ENCODE measurements at regions not wholly inside any gene's neighbourhood (a gene's known extent, or its start where the extent isn't known, plus 50 kb on each side); places are given as distances from the start of the nearest gene placed in this dataset.

- no peaks in the 10 kb centered on the region for H3K4me1 ChIP-seq (ENCODE audit: control extremely low read depth in 1 of 4, control insufficient read depth in 4 of 4, insufficient read depth in 4 of 4, low read length in 3 of 4)
- POLR2A ChIA-PET = interaction anchor here (0.6 kb wide), 1 partner anchor 33 kb away, joined by 3 read pairs; no protein-coding TSS in a partner anchor
- DNase-seq = no peak
- no peak overlapping the region for H3K27ac ChIP-seq (ENCODE audit: insufficient read depth in 1 of 2, low read depth in 1 of 2, low read length in 2 of 2, poor library complexity in 1 of 2, severe bottlenecking in 2 of 2)
- no peaks in the 10 kb centered on the region for H3K9me3 ChIP-seq (ENCODE audit: control extremely low read depth in 1 of 5, control insufficient read depth in 4 of 5, insufficient read depth in 2 of 5, low read depth in 1 of 5, low read length in 4 of 5)
- H3K36me3 ChIP-seq (ENCODE audit: control insufficient read depth in 4 of 4, insufficient read depth in 4 of 4, low read length in 3 of 4) = no peaks in the 10 kb centered on the region
- WGBS (ENCODE audit: insufficient coverage) = 94% methylated on average over 10 of the region's 13 CpGs
- CTCF ChIA-PET = interaction anchor here (1.0 kb wide), 1 partner anchor 10 kb away, joined by 3 read pairs; no protein-coding TSS in a partner anchor
- H3K4me3 ChIP-seq (ENCODE audit: control insufficient read depth in 1 of 7, extremely low read depth in 1 of 7, insufficient read depth in 4 of 7, low read depth in 2 of 7, low read length in 6 of 7) = no peak overlapping the region
- no peaks in the 10 kb centered on the region for H3K27me3 ChIP-seq (replicated peaks in 2 of 5; ENCODE audit: control insufficient read depth in 4 of 5, insufficient read depth in 5 of 5, low read length in 4 of 5)
Measured at GRCh38 chr2:129709001-129709955, 270.2 kb upstream of the RAB6C start.

GRCh38 chr2:129709956-129710598 lies 269.4 kb upstream of the RAB6C start:
- H3K9me3 ChIP-seq (ENCODE audit: control extremely low read depth in 1 of 5, control insufficient read depth in 4 of 5, insufficient read depth in 2 of 5, low read depth in 1 of 5, low read length in 4 of 5) = no peaks in the 10 kb centered on the region
- no peaks in the 10 kb centered on the region for H3K4me1 ChIP-seq (ENCODE audit: control extremely low read depth in 1 of 4, control insufficient read depth in 4 of 4, insufficient read depth in 4 of 4, low read length in 3 of 4)
- H3K27me3 ChIP-seq (replicated peaks in 2 of 5; ENCODE audit: control insufficient read depth in 4 of 5, insufficient read depth in 5 of 5, low read length in 4 of 5) = no peaks in the 10 kb centered on the region
- H3K36me3 ChIP-seq (ENCODE audit: control insufficient read depth in 4 of 4, insufficient read depth in 4 of 4, low read length in 3 of 4) = no peaks in the 10 kb centered on the region
- ChIA-PET CTCF (no interaction called here), POLR2A (no interaction called here)
- 96% methylated on average over 14 of the region's 16 CpGs for WGBS (ENCODE audit: insufficient coverage)
- DNase-seq = no peak
- no peak overlapping the region for H3K27ac ChIP-seq (ENCODE audit: insufficient read depth in 1 of 2, low read depth in 1 of 2, low read length in 2 of 2, poor library complexity in 1 of 2, severe bottlenecking in 2 of 2)
- no peak overlapping the region for H3K4me3 ChIP-seq (ENCODE audit: control insufficient read depth in 1 of 7, extremely low read depth in 1 of 7, insufficient read depth in 4 of 7, low read depth in 2 of 7, low read length in 6 of 7)

GRCh38 chr2:129710670-129711495 lies 268.6 kb upstream of the RAB6C start:
- 93% methylated on average over 30 of the region's 32 CpGs for WGBS (ENCODE audit: insufficient coverage)
- CTCF ChIA-PET = no interaction called here

GRCh38 chr2:129711816-129712675 lies 267.4 kb upstream of the RAB6C start:
- Histone ChIP-seq H3K4me1 (ENCODE audit: control extremely low read depth in 1 of 4, control insufficient read depth in 4 of 4, insufficient read depth in 4 of 4, low read length in 3 of 4) (no peaks in the 10 kb centered on the region), H3K9me3 (ENCODE audit: control extremely low read depth in 1 of 5, control insufficient read depth in 4 of 5, insufficient read depth in 2 of 5, low read depth in 1 of 5, low read length in 4 of 5) (no peaks in the 10 kb centered on the region), H3K4me3 (ENCODE audit: control insufficient read depth in 1 of 7, extremely low read depth in 1 of 7, insufficient read depth in 4 of 7, low read depth in 2 of 7, low read length in 6 of 7) (no peak overlapping the region), H3K27me3 (replicated peaks in 2 of 5; ENCODE audit: control insufficient read depth in 4 of 5, insufficient read depth in 5 of 5, low read length in 4 of 5) (peaks cover 0 to 2% (median 0%) of the 10 kb centered on the region in 5 experiments), H3K27ac (ENCODE audit: insufficient read depth in 1 of 2, low read depth in 1 of 2, low read length in 2 of 2, poor library complexity in 1 of 2, severe bottlenecking in 2 of 2) (no peak overlapping the region), H3K36me3 (ENCODE audit: control insufficient read depth in 4 of 4, insufficient read depth in 4 of 4, low read length in 3 of 4) (no peaks in the 10 kb centered on the region)
- ChIA-PET POLR2A (no interaction called here), CTCF (no interaction called here)
- no peak for DNase-seq
- whole genome bisulfite sequencing (ENCODE audit: insufficient coverage) = 100% methylated on average over 4 of the region's 7 CpGs

More at GRCh38 chr2:129710670-129711495, 268.6 kb upstream of the RAB6C start:
- peaks cover 0 to 1% (median 0%) of the 10 kb centered on the region in 5 experiments for H3K27me3 ChIP-seq (replicated peaks in 2 of 5; ENCODE audit: control insufficient read depth in 4 of 5, insufficient read depth in 5 of 5, low read length in 4 of 5)
- no peak overlapping the region for H3K27ac ChIP-seq (ENCODE audit: insufficient read depth in 1 of 2, low read depth in 1 of 2, low read length in 2 of 2, poor library complexity in 1 of 2, severe bottlenecking in 2 of 2)
- POLR2A ChIA-PET = no interaction called here
- H3K4me3 ChIP-seq (ENCODE audit: control insufficient read depth in 1 of 7, extremely low read depth in 1 of 7, insufficient read depth in 4 of 7, low read depth in 2 of 7, low read length in 6 of 7) = no peak overlapping the region
- H3K4me1 ChIP-seq (ENCODE audit: control extremely low read depth in 1 of 4, control insufficient read depth in 4 of 4, insufficient read depth in 4 of 4, low read length in 3 of 4) = no peaks in the 10 kb centered on the region
- no peaks in the 10 kb centered on the region for H3K36me3 ChIP-seq (ENCODE audit: control insufficient read depth in 4 of 4, insufficient read depth in 4 of 4, low read length in 3 of 4)
- no peaks in the 10 kb centered on the region for H3K9me3 ChIP-seq (ENCODE audit: control extremely low read depth in 1 of 5, control insufficient read depth in 4 of 5, insufficient read depth in 2 of 5, low read depth in 1 of 5, low read length in 4 of 5)
- DNase-seq = no peak

- Histone ChIP-seq H3K9me3 (ENCODE audit: control extremely low read depth in 1 of 5, control insufficient read depth in 4 of 5, insufficient read depth in 2 of 5, low read depth in 1 of 5, low read length in 4 of 5) (no peaks in the 10 kb centered on the region), H3K4me1 (ENCODE audit: control extremely low read depth in 1 of 4, control insufficient read depth in 4 of 4, insufficient read depth in 4 of 4, low read length in 3 of 4) (no peaks in the 10 kb centered on the region), H3K27me3 (replicated peaks in 2 of 5; ENCODE audit: control insufficient read depth in 4 of 5, insufficient read depth in 5 of 5, low read length in 4 of 5) (peaks cover 0 to 2% (median 0%) of the 10 kb centered on the region in 5 experiments), H3K27ac (ENCODE audit: insufficient read depth in 1 of 2, low read depth in 1 of 2, low read length in 2 of 2, poor library complexity in 1 of 2, severe bottlenecking in 2 of 2) (no peak overlapping the region), H3K4me3 (ENCODE audit: control insufficient read depth in 1 of 7, extremely low read depth in 1 of 7, insufficient read depth in 4 of 7, low read depth in 2 of 7, low read length in 6 of 7) (no peak overlapping the region), H3K36me3 (ENCODE audit: control insufficient read depth in 4 of 4, insufficient read depth in 4 of 4, low read length in 3 of 4) (no peaks in the 10 kb centered on the region)
- POLR2A ChIA-PET = interaction anchor here (0.6 kb wide), 1 partner anchor 1280 kb away, joined by 5 read pairs; no protein-coding TSS in a partner anchor
- 98% methylated on average over 7 of the region's 7 CpGs for WGBS (ENCODE audit: insufficient coverage)
- DNase-seq = no peak
- CTCF ChIA-PET = no interaction called here
Measured at GRCh38 chr2:129712676-129712985, 266.8 kb upstream of the RAB6C start.

GRCh38 chr2:129713337-129713736 lies 266.1 kb upstream of the RAB6C start:
- WGBS (ENCODE audit: insufficient coverage) = 97% methylated on average over 9 of the region's 9 CpGs
- no peak overlapping the region for H3K4me3 ChIP-seq (ENCODE audit: control insufficient read depth in 1 of 7, extremely low read depth in 1 of 7, insufficient read depth in 4 of 7, low read depth in 2 of 7, low read length in 6 of 7)
- no peaks in the 10 kb centered on the region for H3K9me3 ChIP-seq (ENCODE audit: control extremely low read depth in 1 of 5, control insufficient read depth in 4 of 5, insufficient read depth in 2 of 5, low read depth in 1 of 5, low read length in 4 of 5)
- POLR2A ChIA-PET = interaction anchor here (0.6 kb wide), 1 partner anchor 1280 kb away, joined by 5 read pairs; no protein-coding TSS in a partner anchor
- H3K27ac ChIP-seq (ENCODE audit: insufficient read depth in 1 of 2, low read depth in 1 of 2, low read length in 2 of 2, poor library complexity in 1 of 2, severe bottlenecking in 2 of 2) = no peak overlapping the region
- CTCF ChIA-PET = no interaction called here
- H3K4me1 ChIP-seq (ENCODE audit: control extremely low read depth in 1 of 4, control insufficient read depth in 4 of 4, insufficient read depth in 4 of 4, low read length in 3 of 4) = no peaks in the 10 kb centered on the region
- H3K27me3 ChIP-seq (replicated peaks in 2 of 5; ENCODE audit: control insufficient read depth in 4 of 5, insufficient read depth in 5 of 5, low read length in 4 of 5) = peaks cover 0 to 2% (median 0%) of the 10 kb centered on the region in 5 experiments
- H3K36me3 ChIP-seq (ENCODE audit: control insufficient read depth in 4 of 4, insufficient read depth in 4 of 4, low read length in 3 of 4) = no peaks in the 10 kb centered on the region
- DNase-seq = no peak
